B cell (primary cell): ENCODE measurements at regions not wholly inside any gene's neighbourhood (a gene's known extent, or its start where the extent isn't known, plus 50 kb on each side); places are given as distances from the start of the nearest gene placed in this dataset.
"Not testable (repeated sequence)": the region's sequence is repeated elsewhere in the genome, so short reads cannot be mapped to it uniquely, and the experiment has no call there.

Experiments used
- ATAC-seq: fragments of 200-7000 bp; cut with Tn5 transposase; one replicate; pipeline ENCODE4 v1.10.0; 2021; ENCODE audit warnings: low read depth, mild to moderate bottlenecking, moderate number of reproducible peaks, moderate library complexity
- CTCF ChIA-PET: fragments of 350-600 bp; sonication (Branson Sonifier 250); formaldehyde crosslinking; loops from one replicate; lab custom pipeline; 2021; ENCODE audit warnings: antibody characterized with exemption, inconsistent platforms; lab: Charles Lee
- POLR2A ChIA-PET: fragments of 350-600 bp; sonication (Branson Sonifier 250); formaldehyde crosslinking; loops from one replicate; lab custom pipeline; 2021; ENCODE audit warnings: antibody characterized with exemption; lab: Charles Lee
- DNase-seq: peaks from one replicate; pipeline ENCODE4 v3.0.0; 2013
- H2AFZ ChIP-seq: 2 replicates; pipeline ENCODE4 v1.6.1; 2012; ENCODE audit warnings: mild to moderate bottlenecking, low read depth, low read length; ENCODE audit not compliant: insufficient read depth, poor library complexity, severe bottlenecking
- H3K27ac ChIP-seq, 2 donors: 1 replicate in 1 of 2; 2 replicates in 1 of 2; pipeline ENCODE4 v1.5.1; 2012 to 2013; ENCODE audit warnings: low read length in 2 of 2, mild to moderate bottlenecking in 2 of 2, moderate library complexity in 1 of 2
- H3K27me3 ChIP-seq, 4 experiments: fragments of 200-600 bp in 1 of 4; sonication (generic) in 1 of 4; replicated peaks in 1 of 4; 1 replicate in 2 of 4; 2 replicates in 2 of 4; pipeline versions ENCODE4 v1.6.1 to v1.7.0; 2013 to 2016; ENCODE audit warnings: low read length in 3 of 4, mild to moderate bottlenecking in 2 of 4, mixed read lengths in 1 of 4, moderate library complexity in 1 of 4; ENCODE audit not compliant: insufficient read depth in 4 of 4, control insufficient read depth in 3 of 4; ENCODE audit errors: control extremely low read depth in 1 of 4
- H3K36me3 ChIP-seq, 2 experiments: replicated peaks in 1 of 2; 1 replicate in 1 of 2; 2 replicates in 1 of 2; pipeline versions ENCODE4 v1.6.1 to v1.7.1; 2013; ENCODE audit warnings: low read length in 1 of 2; ENCODE audit not compliant: insufficient read depth in 2 of 2, control insufficient read depth in 1 of 2; ENCODE audit errors: control extremely low read depth in 1 of 2, extremely low read depth in 1 of 2
- H3K4me1 ChIP-seq, 2 donors: fragments of 200-600 bp in 1 of 2; sonication (generic) in 1 of 2; 1 replicate in 1 of 2; 2 replicates in 1 of 2; pipeline versions ENCODE4 v1.5.1 to v1.6.1; 2013 to 2017; ENCODE audit warnings: low read length in 2 of 2; ENCODE audit not compliant: control insufficient read depth in 2 of 2, insufficient read depth in 2 of 2
- H3K4me2 ChIP-seq: replicated peaks from 2 replicates; pipeline ENCODE3; 2012; ENCODE audit warnings: mild to moderate bottlenecking, low read depth, low read length; ENCODE audit not compliant: poor library complexity, severe bottlenecking
- H3K4me3 ChIP-seq, 5 experiments: fragments of 200-600 bp in 1 of 5; sonication (generic) in 1 of 5; 1 replicate in 3 of 5; 2 replicates in 2 of 5; pipeline versions ENCODE4 v1.5.1 to v1.7.0; 2011 to 2016; ENCODE audit warnings: low read length in 4 of 5, mild to moderate bottlenecking in 4 of 5, low read depth in 2 of 5, control low read depth in 1 of 5, moderate library complexity in 1 of 5; ENCODE audit not compliant: insufficient read depth in 1 of 5; ENCODE audit errors: control extremely low read depth in 1 of 5, extremely low read depth in 1 of 5
- H3K79me2 ChIP-seq: fragments of 200-600 bp; sonication (generic); one replicate; pipeline ENCODE4 v1.6.0; 2016; ENCODE audit warnings: low read length; ENCODE audit not compliant: control insufficient read depth, insufficient read depth
- H3K9ac ChIP-seq: fragments of 200-600 bp; sonication (generic); 2 replicates; pipeline ENCODE4 v1.6.1; 2017; ENCODE audit warnings: mild to moderate bottlenecking, low read length, moderate library complexity
- H3K9me3 ChIP-seq, 3 donors: one replicate each; pipeline versions ENCODE4 v1.6.1 to v1.7.1; 2013; ENCODE audit warnings: low read length in 2 of 3; ENCODE audit not compliant: control insufficient read depth in 2 of 3, insufficient read depth in 1 of 3; ENCODE audit errors: control extremely low read depth in 1 of 3
- H4K20me1 ChIP-seq: 2 replicates; pipeline ENCODE4 v1.6.0; 2012; ENCODE audit warnings: mild to moderate bottlenecking, low read length; ENCODE audit not compliant: insufficient read depth, control insufficient read depth, poor library complexity, severe bottlenecking
- H3K27ac Mint-ChIP-seq: one replicate; pipeline ENCODE4 v1.8.0; 2021; ENCODE audit warnings: mixed read lengths
- H3K27me3 Mint-ChIP-seq: one replicate; pipeline ENCODE4 v1.8.0; 2021; ENCODE audit warnings: mixed read lengths
- H3K4me1 Mint-ChIP-seq: one replicate; pipeline ENCODE4 v1.8.0; 2021; ENCODE audit warnings: mixed read lengths
- H3K4me3 Mint-ChIP-seq: one replicate; pipeline ENCODE4 v1.8.0; 2021; ENCODE audit warnings: mixed read lengths
- H3K9me3 Mint-ChIP-seq: one replicate; pipeline ENCODE4 v1.8.0; 2022; ENCODE audit warnings: mixed read lengths; ENCODE audit not compliant: insufficient read depth
- CTCF ChIP-seq: fragments of 200-600 bp; IDR thresholded peaks from one replicate; pipeline ENCODE4 v1.8.0; 2022; ENCODE audit warnings: antibody characterized with exemption, mild to moderate bottlenecking
- EZH2 ChIP-seq: IDR thresholded peaks from 2 replicates; pipeline ENCODE4 v1.6.1; 2012; ENCODE audit warnings: borderline replicate concordance, low read depth, mild to moderate bottlenecking, moderate library complexity, low read length; ENCODE audit not compliant: insufficient read depth, poor library complexity, severe bottlenecking
- WGBS: methylation state at CpG from one replicate; pipeline ENCODE4 v1.1.5; 2013; ENCODE audit warnings: missing lambda C conversion rate; ENCODE audit not compliant: insufficient coverage; 5-methylcytosine and 5-hydroxymethylcytosine counted together
- intact Hi-C: fragments of 100-400 bp; cut with micrococcal nuclease; formaldehyde crosslinking; loops from one replicate; pipeline ENCODE4 v1.10.0; 2022

GRCh38 chr1:87428883-87429282 lies 100.2 kb downstream of the LMO4 start:
- Histone ChIP-seq H2AFZ (no peak overlapping the region), H3K27ac (no peak overlapping the region), H3K9ac (no peak overlapping the region), H3K4me1 (no peaks in the 10 kb centered on the region), H4K20me1 (no peaks in the 10 kb centered on the region), H3K36me3 (no peaks in the 10 kb centered on the region), H3K4me3 (no peak overlapping the region), H3K79me2 (no peaks in the 10 kb centered on the region), H3K4me2 (no peak overlapping the region), H3K9me3 (peaks cover 0 to 5% (median 0%) of the 10 kb centered on the region in 3 donors), H3K27me3 (no peaks in the 10 kb centered on the region)
- intact Hi-C loops: no loop called here
- no peak for TF ChIP-seq EZH2
- no peak for TF ChIP-seq CTCF
- ChIA-PET CTCF (no interaction called here), POLR2A (no interaction called here)
- DNase-seq: no peak
- Mint-ChIP-seq H3K4me1 (no peaks in the 10 kb centered on the region), H3K4me3 (no peak overlapping the region), H3K9me3 (no peaks in the 10 kb centered on the region), H3K27me3 (no peaks in the 10 kb centered on the region), H3K27ac (no peak overlapping the region)
- 100% methylated on average over 3 of the region's 8 CpGs for WGBS
- ATAC-seq: no peak

GRCh38 chr1:87432685-87433084 lies 104.0 kb downstream of the LMO4 start:
- Histone ChIP-seq H3K9me3 (peaks cover 0 to 5% (median 0%) of the 10 kb centered on the region in 3 donors), H3K79me2 (no peaks in the 10 kb centered on the region), H4K20me1 (no peaks in the 10 kb centered on the region), H3K9ac (no peak overlapping the region), H3K4me3 (no peak overlapping the region), H3K4me1 (no peaks in the 10 kb centered on the region), H3K36me3 (no peaks in the 10 kb centered on the region), H3K27ac (no peak overlapping the region), H3K27me3 (no peaks in the 10 kb centered on the region), H2AFZ (no peak overlapping the region), H3K4me2 (no peak overlapping the region)
- Mint-ChIP-seq H3K27me3 (peaks cover 4% of the 10 kb centered on the region), H3K4me1 (no peaks in the 10 kb centered on the region), H3K27ac (no peak overlapping the region), H3K9me3 (no peaks in the 10 kb centered on the region), H3K4me3 (no peak overlapping the region)
- intact Hi-C loops: no loop called here
- WGBS: no CpG with 5 or more reads among the region's 3 CpGs
- POLR2A ChIA-PET: no interaction called here
- DNase-seq (no peak), ATAC-seq (no peak)
- TF ChIP-seq EZH2: no peak
- no peak for TF ChIP-seq CTCF
- CTCF ChIA-PET: no interaction called here

GRCh38 chr1:87433101-87433500 lies 104.4 kb downstream of the LMO4 start:
- H3K27ac Mint-ChIP-seq, H3K27me3 Mint-ChIP-seq, ATAC-seq, H3K36me3 ChIP-seq, POLR2A ChIA-PET, H3K4me2 ChIP-seq, H3K4me3 Mint-ChIP-seq, DNase-seq, H3K27me3 ChIP-seq, H3K27ac ChIP-seq, H3K9ac ChIP-seq, H2AFZ ChIP-seq, H3K4me1 ChIP-seq, intact Hi-C loops, CTCF ChIA-PET, H3K79me2 ChIP-seq, H3K4me1 Mint-ChIP-seq, H3K4me3 ChIP-seq, H3K9me3 ChIP-seq, H4K20me1 ChIP-seq, H3K9me3 Mint-ChIP-seq: not testable (repeated sequence)
- WGBS: 20% methylated on average over 1 of the region's 2 CpGs
